HG02588 (cell line): ENCODE measurements at regions not wholly inside any gene's neighbourhood (a gene's known extent, or its start where the extent isn't known, plus 50 kb on each side); places are given as distances from the start of the nearest gene placed in this dataset.

Source experiments
- ATAC-seq: cut with Tn5 transposase; IDR thresholded peaks from one replicate; pipeline ENCODE4 v1.9.1; 2021; ENCODE audit warnings: mild to moderate bottlenecking, moderate library complexity; ENCODE audit not compliant: unreplicated experiment

DNA sequence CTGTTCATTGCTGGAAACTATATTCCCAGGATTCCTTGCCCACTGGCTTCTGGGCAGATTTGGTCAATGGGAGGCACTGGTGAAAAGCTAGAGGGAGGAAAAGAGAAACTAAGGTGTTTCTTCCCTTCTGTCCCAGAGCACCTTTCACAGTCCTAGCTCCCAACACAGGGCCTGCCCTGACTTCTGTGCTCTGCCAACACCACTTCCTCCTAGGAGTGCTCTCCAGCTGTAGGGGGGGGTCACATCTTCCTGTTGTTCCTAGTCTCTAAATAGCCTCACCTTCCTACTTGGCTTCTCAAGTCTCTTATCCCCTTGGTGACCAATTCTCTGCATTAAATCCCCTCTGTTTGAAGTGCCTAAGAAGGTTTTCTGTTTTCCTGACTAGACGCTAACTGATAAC is 115.4 kb downstream of the ADRB2 start:
- no peak for ATAC-seq

DNA sequence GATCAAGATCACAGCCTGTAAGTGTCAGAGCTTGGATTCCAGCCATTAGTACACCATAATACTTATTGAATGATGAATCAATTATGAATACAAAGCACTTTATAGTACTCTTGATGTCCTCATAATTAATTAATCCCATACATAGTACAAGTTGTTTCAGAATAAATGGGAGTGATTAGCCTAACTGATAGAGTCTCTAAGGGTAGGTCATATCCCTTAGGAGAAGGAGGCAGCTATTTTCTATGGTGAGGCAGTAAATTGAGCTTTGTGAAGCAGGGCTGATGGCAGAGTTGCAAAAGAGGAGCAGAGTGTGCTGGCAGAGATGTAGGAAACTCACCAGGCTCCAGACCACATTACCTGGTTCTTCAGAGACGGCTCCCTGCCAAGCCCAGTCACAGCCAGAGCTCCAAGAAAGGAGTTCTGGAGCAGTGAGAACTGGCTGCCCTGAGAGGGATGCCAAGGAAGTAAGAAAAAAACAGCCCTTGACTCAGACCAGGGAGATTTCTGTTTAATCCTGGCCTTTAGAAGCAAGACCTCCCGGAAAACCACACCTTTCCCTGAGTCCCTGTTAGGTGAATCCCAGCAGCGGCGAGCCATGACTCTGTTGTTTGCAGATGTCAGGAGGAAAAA is 112.9 kb downstream of the SH3TC2 start:
- ATAC-seq, result no peak

- ATAC-seq, result no peak
Measured at GRCh38 chr5:148950471-148950863, 112.4 kb downstream of the SH3TC2 start.

DNA sequence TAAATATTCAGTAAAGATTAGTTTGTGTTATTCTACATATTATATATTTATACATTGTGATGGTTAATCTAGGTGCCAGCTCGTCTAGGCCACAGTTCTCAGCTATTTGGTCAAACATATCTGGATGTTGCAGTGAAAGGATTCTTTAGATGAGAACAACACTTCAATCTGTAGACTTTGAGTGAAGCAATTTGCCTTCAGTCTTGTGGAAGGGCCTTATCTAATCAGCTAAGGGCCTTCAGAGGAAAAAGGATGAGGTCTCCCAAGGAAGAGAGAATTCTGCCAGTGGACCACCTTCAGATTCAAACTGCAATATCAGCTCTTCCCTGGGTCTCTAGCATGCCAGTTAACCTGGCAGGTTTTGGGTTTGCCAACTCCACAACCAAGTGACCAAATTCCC is 112.0 kb downstream of the SH3TC2 start:
- ATAC-seq, result no peak

GRCh38 chr5:148951612-148952011 is 111.2 kb downstream of the SH3TC2 start:
- ATAC-seq, result no peak

DNA sequence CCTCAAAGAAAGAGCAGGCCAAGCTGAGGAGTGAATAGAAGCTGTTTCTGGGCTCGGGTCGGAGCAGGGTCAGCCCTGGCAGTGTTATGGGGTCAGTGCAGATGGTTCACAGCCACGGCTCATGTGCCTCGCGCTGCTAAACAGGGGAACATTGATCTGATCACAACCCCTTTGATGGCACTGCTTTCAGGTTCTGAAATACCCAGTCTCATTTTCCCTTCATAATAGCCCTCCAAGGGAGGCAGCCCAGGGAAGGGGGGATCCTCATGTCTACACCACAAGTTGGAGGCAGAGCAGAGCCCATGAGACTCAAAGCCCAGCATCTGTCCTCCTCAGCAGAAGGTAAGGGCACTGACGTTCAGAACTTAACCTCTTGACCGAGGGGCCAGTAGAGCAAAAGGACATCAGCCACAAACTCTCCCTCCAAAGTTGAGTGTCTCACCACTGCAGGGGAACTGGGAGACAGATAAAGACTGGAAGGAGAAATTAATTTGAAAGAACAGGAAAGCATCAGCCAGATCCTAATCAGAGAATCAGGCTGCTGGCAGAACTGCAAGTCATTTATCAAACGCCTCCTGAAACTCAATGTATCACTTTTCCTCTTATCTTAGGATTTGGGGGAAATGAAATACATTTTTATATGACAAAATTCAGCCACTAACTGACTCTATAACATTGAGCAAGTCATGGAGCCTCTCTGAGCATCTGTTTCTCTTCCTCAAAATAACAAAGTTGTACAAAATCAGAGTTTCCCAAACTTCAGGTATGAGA is 110.6 kb downstream of the SH3TC2 start:
- ATAC-seq, result no peak

DNA sequence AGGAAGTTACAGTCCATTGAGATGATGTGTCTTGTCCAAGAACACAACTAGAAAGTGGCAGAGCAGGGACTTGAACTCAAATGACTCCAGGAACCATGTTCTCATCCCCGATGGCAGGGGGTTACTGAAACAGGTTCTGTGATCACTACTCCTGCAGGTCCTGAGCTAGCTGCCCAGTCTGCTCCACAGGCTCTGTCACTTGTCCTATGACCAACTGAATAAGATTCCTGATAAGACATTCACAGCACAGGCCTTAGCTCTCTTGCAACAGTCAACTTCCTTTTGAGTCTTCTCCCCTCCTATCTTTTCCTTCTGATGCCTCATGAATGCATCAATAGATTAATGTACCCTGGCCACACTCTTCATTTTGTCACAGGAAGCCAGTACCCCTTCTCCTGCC is 109.2 kb downstream of the SH3TC2 start:
- ATAC-seq, result no peak
